ENCODE measurements at regions not wholly inside any gene's neighbourhood (a gene's known extent, or its start where the extent isn't known, plus 50 kb on each side); places are given as distances from the start of the nearest gene placed in this dataset.

- Histone ChIP-seq H3K4me1 (no peaks in the 10 kb centered on the region), H3K27ac (no peak overlapping the region), H3K9me3 (no peaks in the 10 kb centered on the region), H3K27me3 (no peaks in the 10 kb centered on the region), H3K4me3 (no peak overlapping the region), H3K36me3 (no peaks in the 10 kb centered on the region)
- ATAC-seq = no peak
- no peak for DNase-seq
- intact Hi-C loops (cut with DNase I) = loop anchor here (5.0 to 10.0 kb wide), 3 partner anchors 72 to 204 kb away; no protein-coding TSS in a partner anchor
- TF ChIP-seq CTCF (IDR thresholded peaks at IDR 0.05) = no peak
- TF ChIP-seq POLR2A (IDR thresholded peaks at IDR 0.05) = no peak
- WGBS (ENCODE audit: insufficient coverage, low coverage, low lambda C conversion rate, missing lambda C conversion rate) = 60% methylated on average over 4 of the region's 4 CpGs
These were observed 82.8 kb upstream of the COL13A1 start for GRCh38 chr10:69718951-69719350.

- no peak for DNase-seq
- TF ChIP-seq CTCF (IDR thresholded peaks at IDR 0.05) = no peak
- TF ChIP-seq POLR2A (IDR thresholded peaks at IDR 0.05) = no peak
- Histone ChIP-seq H3K9me3 (no peaks in the 10 kb centered on the region), H3K4me3 (no peak overlapping the region), H3K36me3 (no peaks in the 10 kb centered on the region), H3K27ac (no peak overlapping the region), H3K27me3 (no peaks in the 10 kb centered on the region), H3K4me1 (no peaks in the 10 kb centered on the region)
- 30% methylated on average over 8 of the region's 10 CpGs for WGBS (ENCODE audit: insufficient coverage, low coverage, low lambda C conversion rate, missing lambda C conversion rate)
- no peak for ATAC-seq
- intact Hi-C loops (cut with DNase I) = no loop called here
These were observed 79.9 kb upstream of the COL13A1 start for GRCh38 chr10:69721690-69722310.

GRCh38 chr10:69723653-69724052 is 78.1 kb upstream of the COL13A1 start:
- no peaks in the 10 kb centered on the region for H3K27me3 ChIP-seq
- DNase-seq (no peak), ATAC-seq (no peak)
- no peaks in the 10 kb centered on the region for H3K4me1 ChIP-seq
- TF ChIP-seq POLR2A (IDR thresholded peaks at IDR 0.05) (no peak), CTCF (IDR thresholded peaks at IDR 0.05) (no peak)
- no peak overlapping the region for H3K4me3 ChIP-seq
- no peaks in the 10 kb centered on the region for H3K9me3 ChIP-seq
- H3K36me3 ChIP-seq = no peaks in the 10 kb centered on the region
- H3K27ac ChIP-seq = no peak overlapping the region
- intact Hi-C loops (cut with DNase I) = no loop called here
- WGBS (ENCODE audit: insufficient coverage, low coverage, low lambda C conversion rate, missing lambda C conversion rate) = 53% methylated on average over 1 of the region's 1 CpG

- DNase-seq (no peak), ATAC-seq (no peak)
- TF ChIP-seq POLR2A (IDR thresholded peaks at IDR 0.05) (no peak), CTCF (IDR thresholded peaks at IDR 0.05) (no peak)
- Histone ChIP-seq H3K27me3 (no peaks in the 10 kb centered on the region), H3K36me3 (no peaks in the 10 kb centered on the region), H3K27ac (no peak overlapping the region), H3K9me3 (no peaks in the 10 kb centered on the region), H3K4me1 (no peaks in the 10 kb centered on the region), H3K4me3 (no peak overlapping the region)
- intact Hi-C loops (cut with DNase I) = no loop called here
- 100% methylated on average over 2 of the region's 2 CpGs for WGBS (ENCODE audit: insufficient coverage, low coverage, low lambda C conversion rate, missing lambda C conversion rate)
These were observed 74.9 kb upstream of the COL13A1 start for GRCh38 chr10:69726850-69727249.

Data from right lobe of liver (tissue), 6 donors.